Vagina (tissue), 2 donors: ENCODE measurements at regions not wholly inside any gene's neighbourhood (a gene's known extent, or its start where the extent isn't known, plus 50 kb on each side); places are given as distances from the start of the nearest gene placed in this dataset.

Source experiments
- DNase-seq, 2 donors: peaks; one replicate each; pipeline ENCODE4 v3.0.0-alpha.2; 2017; ENCODE audit errors: extremely low spot score in 2 of 2
- H3K27ac ChIP-seq: fragments of 200-600 bp; sonication (generic); one replicate; pipeline ENCODE4 v1.5.1; 2019
- H3K27me3 ChIP-seq: fragments of 200-600 bp; sonication (generic); one replicate; pipeline ENCODE4 v1.5.1; 2019
- H3K36me3 ChIP-seq, 2 donors: fragments of 200-600 bp; sonication (generic); one replicate each; pipeline ENCODE4 v1.5.1; 2017 to 2019
- H3K4me1 ChIP-seq: fragments of 200-600 bp; sonication (generic); one replicate; pipeline ENCODE4 v1.5.1; 2019
- H3K4me3 ChIP-seq, 2 donors: fragments of 200-600 bp; sonication (generic); 1 replicate in 1 of 2; 2 replicates in 1 of 2; pipeline ENCODE4 v1.5.1; 2016 to 2019
- H3K9me3 ChIP-seq: fragments of 200-600 bp; sonication (generic); one replicate; pipeline ENCODE4 v1.5.1; 2019
- POLR2A ChIP-seq, 2 donors: fragments of 450-650 bp; IDR thresholded peaks; one replicate each; pipeline ENCODE4 v1.6.1; 2017; ENCODE audit warnings: antibody characterized with exemption in 2 of 2, mild to moderate bottlenecking in 2 of 2, moderate library complexity in 2 of 2
- POLR2AphosphoS5 ChIP-seq, 2 donors: sonication (generic); formaldehyde crosslinking; IDR thresholded peaks; one replicate each; pipeline ENCODE4 v1.9.0; 2017; ENCODE audit warnings: antibody characterized with exemption in 2 of 2, mild to moderate bottlenecking in 2 of 2, low read depth in 1 of 2; ENCODE audit not compliant: insufficient read depth in 1 of 2
- intact Hi-C: fragments of 100-400 bp; cut with DNase I; formaldehyde crosslinking; loops from one replicate; pipeline ENCODE4 v1.15.1; 2023
- TF ChIP-seq, protein P1 (sequence below), 3 experiments: fragments of 450-650 bp in 2 of 3; fragments of 200-600 bp in 1 of 3; sonication (generic) in 1 of 3; IDR thresholded peaks; one replicate each; pipeline ENCODE4 v1.5.1; 2017 to 2019; ENCODE audit warnings: antibody characterized with exemption in 3 of 3, mild to moderate bottlenecking in 2 of 3, moderate library complexity in 2 of 3

DNA sequence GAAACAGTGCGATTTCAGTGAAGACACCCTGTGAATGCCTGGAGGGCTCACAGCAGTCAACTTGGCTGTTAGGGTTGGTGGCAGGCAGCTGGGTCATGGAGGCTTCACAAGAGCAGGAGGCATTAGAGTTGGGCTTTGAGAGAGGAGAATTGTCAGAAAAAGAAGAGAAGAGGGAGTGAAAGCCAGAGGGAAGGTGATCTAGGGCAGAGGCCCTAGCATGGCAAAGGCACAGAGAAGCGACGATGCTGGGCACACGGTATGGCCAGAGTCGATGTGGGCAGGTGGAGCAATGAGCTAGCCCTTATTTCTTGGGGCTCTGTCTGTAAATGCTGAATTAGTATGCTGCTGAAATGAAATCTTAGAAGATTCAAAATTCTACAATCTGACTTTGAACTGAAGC is 52.6 kb upstream of the OLFM4 start:
- TF ChIP-seq POLR2A (IDR thresholded peaks at IDR 0.05), result no peak
- H3K4me3 ChIP-seq, result no peak overlapping the region
- H3K27me3 ChIP-seq, result no peaks in the 10 kb centered on the region
- H3K27ac ChIP-seq, result no peak overlapping the region
- H3K9me3 ChIP-seq, result no peaks in the 10 kb centered on the region
- DNase-seq, result peak in 1 of 2 donors; percentile 65
- intact Hi-C loops, result no loop called here
- no peaks in the 10 kb centered on the region for H3K36me3 ChIP-seq
- H3K4me1 ChIP-seq, result no peaks in the 10 kb centered on the region

DNA sequence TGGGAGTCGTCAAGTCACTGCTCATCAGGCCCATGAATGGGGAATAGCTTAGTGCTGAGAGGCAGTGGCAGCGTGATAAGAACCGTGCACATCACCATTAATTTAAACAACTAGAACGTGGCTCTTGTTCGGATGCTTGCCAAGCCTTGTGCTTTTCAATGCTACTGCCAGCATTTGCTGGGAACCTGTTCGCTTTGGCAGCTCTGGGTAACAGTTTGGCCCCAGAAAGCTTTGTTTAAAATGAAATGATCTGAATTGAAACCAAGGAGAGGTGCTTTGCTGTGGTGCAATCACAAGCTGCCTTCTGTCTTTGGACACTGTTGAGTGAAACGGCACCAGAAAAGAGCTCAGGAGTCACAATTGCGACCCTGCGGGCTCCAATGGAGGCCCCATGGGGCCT is 53.5 kb upstream of the OLFM4 start:
- no peaks in the 10 kb centered on the region for H3K9me3 ChIP-seq
- DNase-seq, result peak in 1 of 2 donors; percentile 34
- intact Hi-C loops, result no loop called here
- no peaks in the 10 kb centered on the region for H3K27me3 ChIP-seq
- no peak overlapping the region for H3K4me3 ChIP-seq
- TF ChIP-seq, protein P1, sequence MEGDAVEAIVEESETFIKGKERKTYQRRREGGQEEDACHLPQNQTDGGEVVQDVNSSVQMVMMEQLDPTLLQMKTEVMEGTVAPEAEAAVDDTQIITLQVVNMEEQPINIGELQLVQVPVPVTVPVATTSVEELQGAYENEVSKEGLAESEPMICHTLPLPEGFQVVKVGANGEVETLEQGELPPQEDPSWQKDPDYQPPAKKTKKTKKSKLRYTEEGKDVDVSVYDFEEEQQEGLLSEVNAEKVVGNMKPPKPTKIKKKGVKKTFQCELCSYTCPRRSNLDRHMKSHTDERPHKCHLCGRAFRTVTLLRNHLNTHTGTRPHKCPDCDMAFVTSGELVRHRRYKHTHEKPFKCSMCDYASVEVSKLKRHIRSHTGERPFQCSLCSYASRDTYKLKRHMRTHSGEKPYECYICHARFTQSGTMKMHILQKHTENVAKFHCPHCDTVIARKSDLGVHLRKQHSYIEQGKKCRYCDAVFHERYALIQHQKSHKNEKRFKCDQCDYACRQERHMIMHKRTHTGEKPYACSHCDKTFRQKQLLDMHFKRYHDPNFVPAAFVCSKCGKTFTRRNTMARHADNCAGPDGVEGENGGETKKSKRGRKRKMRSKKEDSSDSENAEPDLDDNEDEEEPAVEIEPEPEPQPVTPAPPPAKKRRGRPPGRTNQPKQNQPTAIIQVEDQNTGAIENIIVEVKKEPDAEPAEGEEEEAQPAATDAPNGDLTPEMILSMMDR (IDR thresholded peaks at IDR 0.05), result no peak
- no peaks in the 10 kb centered on the region for H3K4me1 ChIP-seq
- no peaks in the 10 kb centered on the region for H3K36me3 ChIP-seq
- no peak overlapping the region for H3K27ac ChIP-seq

DNA sequence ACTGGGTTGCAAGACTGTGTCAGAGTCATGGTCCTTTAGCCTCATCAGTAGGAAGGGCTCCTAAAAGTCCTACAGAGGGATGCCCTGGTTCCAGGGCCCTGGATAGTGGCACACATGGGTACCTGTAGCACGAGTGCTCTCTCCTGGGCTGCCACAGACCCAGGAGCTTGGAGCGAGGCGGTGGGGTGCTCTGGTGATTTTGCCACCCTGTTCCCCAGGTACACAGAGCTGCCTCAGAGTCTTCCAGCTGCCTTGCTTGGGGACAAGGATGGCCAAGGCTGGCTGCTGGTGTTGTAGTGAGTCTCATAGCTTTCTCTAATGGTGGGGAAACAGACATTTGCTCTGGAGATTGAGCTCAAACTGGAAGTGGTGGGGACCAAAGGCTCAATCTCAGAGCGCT is 53.9 kb upstream of the OLFM4 start:
- H3K27me3 ChIP-seq, result no peaks in the 10 kb centered on the region
- no peak overlapping the region for H3K27ac ChIP-seq
- no peaks in the 10 kb centered on the region for H3K36me3 ChIP-seq
- H3K9me3 ChIP-seq, result no peaks in the 10 kb centered on the region
- DNase-seq, result peak in 1 of 2 donors; percentile 58
- intact Hi-C loops, result no loop called here
- H3K4me1 ChIP-seq, result no peaks in the 10 kb centered on the region
- H3K4me3 ChIP-seq, result no peak overlapping the region
- TF ChIP-seq POLR2A (IDR thresholded peaks at IDR 0.05) (no peak), POLR2AphosphoS5 (IDR thresholded peaks at IDR 0.05; ENCODE audit: insufficient read depth in 1 of 2, low read depth in 1 of 2) (no peak)
- TF ChIP-seq, protein P1 (IDR thresholded peaks at IDR 0.05), result no peak

DNA sequence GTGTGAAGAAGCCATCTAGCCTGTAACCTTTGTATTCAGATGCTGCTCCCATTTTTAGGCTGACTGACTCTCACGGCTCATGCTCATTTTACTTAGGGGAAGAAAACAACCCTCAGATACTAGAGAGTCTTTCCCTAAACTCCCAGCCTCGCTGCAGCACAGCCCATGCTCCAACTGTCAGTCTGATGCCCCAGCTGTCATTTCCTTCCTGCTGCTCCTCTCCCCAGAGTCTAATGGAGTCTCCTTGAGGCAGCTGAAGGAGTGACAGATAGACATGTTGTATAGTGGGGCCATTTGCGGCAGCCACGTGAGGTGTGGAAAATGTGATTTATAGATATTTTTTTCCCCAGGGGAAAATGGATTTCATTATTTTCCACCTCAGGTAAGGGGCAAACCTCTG is 59.2 kb upstream of the OLFM4 start:
- TF ChIP-seq POLR2A (IDR thresholded peaks at IDR 0.05) (no peak), POLR2AphosphoS5 (IDR thresholded peaks at IDR 0.05; ENCODE audit: insufficient read depth in 1 of 2, low read depth in 1 of 2) (no peak)
- TF ChIP-seq, protein P1 (IDR thresholded peaks at IDR 0.05), result no peak
- intact Hi-C loops, result no loop called here
- H3K36me3 ChIP-seq, result no peaks in the 10 kb centered on the region
- no peaks in the 10 kb centered on the region for H3K9me3 ChIP-seq
- H3K4me1 ChIP-seq, result no peaks in the 10 kb centered on the region
- H3K27ac ChIP-seq, result no peak overlapping the region
- no peak overlapping the region for H3K4me3 ChIP-seq
- no peaks in the 10 kb centered on the region for H3K27me3 ChIP-seq
- DNase-seq, result no peak

DNA sequence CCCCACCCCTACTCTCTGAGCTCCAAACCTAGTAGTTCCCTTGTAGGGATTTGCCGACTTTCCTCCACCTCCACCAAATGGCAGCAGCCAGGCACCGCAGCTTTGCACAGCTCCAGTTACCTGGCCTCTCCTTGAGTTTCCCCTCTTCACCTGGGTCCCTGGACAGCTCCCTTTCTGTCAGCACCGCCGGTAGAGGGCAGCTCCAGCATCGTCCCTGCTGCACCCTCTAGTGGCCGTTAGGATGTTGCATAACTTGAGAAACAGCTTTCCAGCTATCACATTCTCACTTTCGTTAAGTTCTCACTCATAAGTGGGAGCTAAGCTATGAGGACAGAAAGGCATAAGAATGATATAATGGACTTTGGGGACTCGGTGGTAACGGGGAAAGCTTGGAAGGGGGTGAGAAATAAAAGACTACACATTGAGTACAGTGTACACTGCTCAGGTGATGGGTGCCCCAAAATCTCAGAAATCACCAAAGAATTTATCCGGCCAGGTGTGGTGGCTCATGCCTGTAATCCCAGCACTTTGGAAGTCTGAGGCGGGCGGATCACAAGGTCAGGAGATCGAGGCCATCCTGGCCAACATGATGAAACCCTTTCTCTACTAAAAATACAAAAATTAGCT is 60.4 kb upstream of the OLFM4 start:
- intact Hi-C loops, result no loop called here
- peak in 1 of 2 donors; percentile 95 for DNase-seq
- TF ChIP-seq POLR2A (IDR thresholded peaks at IDR 0.05), result no peak
- TF ChIP-seq, protein P1 (IDR thresholded peaks at IDR 0.05), result peak; percentile 33 to 79 (median 54)

More for the DNA sequence above, 60.4 kb upstream of the OLFM4 start:
- Histone ChIP-seq H3K36me3 (no peaks in the 10 kb centered on the region), H3K9me3 (no peaks in the 10 kb centered on the region), H3K27me3 (no peaks in the 10 kb centered on the region), H3K4me1 (no peaks in the 10 kb centered on the region), H3K4me3 (no peak overlapping the region), H3K27ac (no peak overlapping the region)
